ENCODE measurements at regions not wholly inside any gene's neighbourhood (a gene's known extent, or its start where the extent isn't known, plus 50 kb on each side); places are given as distances from the start of the nearest gene placed in this dataset.
A peak's percentile ranks its signal among the peaks of the same experiment; 100 is the strongest.

DNA sequence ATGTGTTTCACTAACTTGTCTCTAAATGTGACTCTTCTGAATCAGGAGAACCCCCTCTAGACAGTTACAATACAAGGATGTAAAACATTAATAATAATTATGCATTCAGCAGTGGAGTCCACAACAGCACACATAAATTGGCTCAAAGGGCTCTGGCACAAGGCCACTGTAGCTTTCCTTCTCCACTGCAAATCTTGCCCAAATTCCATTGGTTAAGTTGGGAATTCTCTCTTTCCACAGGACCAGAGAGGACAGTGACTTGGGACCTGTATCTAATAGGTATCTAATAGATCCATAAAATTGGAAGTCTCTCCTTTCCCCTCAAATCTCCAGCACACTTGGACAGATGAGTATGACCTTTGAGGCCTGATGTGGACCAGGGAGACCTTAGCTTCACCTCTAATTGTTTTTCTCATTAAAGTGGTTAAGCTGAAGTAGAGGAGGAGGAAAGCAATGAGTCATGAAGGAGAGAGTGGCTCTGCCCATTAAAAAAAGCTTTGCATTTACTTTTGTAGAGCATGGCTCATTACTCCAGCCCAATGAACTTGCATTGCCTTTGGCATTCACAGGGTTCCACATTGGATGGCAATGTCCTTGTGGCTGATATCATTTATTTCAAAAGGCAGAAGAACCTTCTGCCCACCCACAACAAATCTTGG is 72.3 kb upstream of the SH3RF1 start:
- H3K4me3 ChIP-seq (replicated peaks in 1 of 2; ENCODE audit: low read depth in 1 of 2, low read length in 2 of 2): no peak overlapping the region
- H3K9me2 ChIP-seq (ENCODE audit: insufficient read depth): no peaks in the 10 kb centered on the region
- H2AFZ ChIP-seq (ENCODE audit: low read depth, low read length, poor library complexity, severe bottlenecking): no peak overlapping the region
- BruUV-seq (replicated peaks): no TSS peak
- peaks cover 6 to 29% of the 10 kb centered on the region in 2 experiments for H3K4me1 ChIP-seq (ENCODE audit: control insufficient read depth in 1 of 2, insufficient read depth in 2 of 2, low read length in 2 of 2)
- no peak for TF ChIP-seq ZFX (IDR thresholded peaks at IDR 0.05)
- H3K27me3 ChIP-seq (ENCODE audit: insufficient read depth, low read length): no peaks in the 10 kb centered on the region
- ChIA-PET CTCF (no interaction called here), POLR2A (interaction anchor here (0.5 kb wide), 1 partner anchor 19 kb away, joined by 4 read pairs; no protein-coding TSS in a partner anchor), RAD21 (ENCODE audit: low non-redundant PET in 1 of 2, low total read pairs in 2 of 2, uncharacterized antibody in 2 of 2, unreplicated experiment in 2 of 2) (no interaction called here)
- peak overlapping the region; percentile 18; the same call in 1 of the 2 replicates for H3K4me2 ChIP-seq (ENCODE audit: low read length)
- intact Hi-C loops (cut with micrococcal nuclease): no loop called here
- DNase-seq (ENCODE audit: low read depth, low spot score): no peak
- H3K9ac ChIP-seq (ENCODE audit: low read length): no peak overlapping the region
- H3K36me3 ChIP-seq (ENCODE audit: control insufficient read depth in 1 of 2, insufficient read depth in 2 of 2, low read length in 2 of 2): no peaks in the 10 kb centered on the region
- H3K27ac ChIP-seq (ENCODE audit: low read depth, low read length): no peak overlapping the region
- no peak for ATAC-seq
- no peaks in the 10 kb centered on the region for H3K79me2 ChIP-seq (ENCODE audit: insufficient read depth, low read length)
- no peaks in the 10 kb centered on the region for H4K20me1 ChIP-seq (ENCODE audit: insufficient read depth)
- no peaks in the 10 kb centered on the region for H3K9me3 ChIP-seq (ENCODE audit: control insufficient read depth in 1 of 2, insufficient read depth in 1 of 2, low read depth in 1 of 2, low read length in 2 of 2)

DNA sequence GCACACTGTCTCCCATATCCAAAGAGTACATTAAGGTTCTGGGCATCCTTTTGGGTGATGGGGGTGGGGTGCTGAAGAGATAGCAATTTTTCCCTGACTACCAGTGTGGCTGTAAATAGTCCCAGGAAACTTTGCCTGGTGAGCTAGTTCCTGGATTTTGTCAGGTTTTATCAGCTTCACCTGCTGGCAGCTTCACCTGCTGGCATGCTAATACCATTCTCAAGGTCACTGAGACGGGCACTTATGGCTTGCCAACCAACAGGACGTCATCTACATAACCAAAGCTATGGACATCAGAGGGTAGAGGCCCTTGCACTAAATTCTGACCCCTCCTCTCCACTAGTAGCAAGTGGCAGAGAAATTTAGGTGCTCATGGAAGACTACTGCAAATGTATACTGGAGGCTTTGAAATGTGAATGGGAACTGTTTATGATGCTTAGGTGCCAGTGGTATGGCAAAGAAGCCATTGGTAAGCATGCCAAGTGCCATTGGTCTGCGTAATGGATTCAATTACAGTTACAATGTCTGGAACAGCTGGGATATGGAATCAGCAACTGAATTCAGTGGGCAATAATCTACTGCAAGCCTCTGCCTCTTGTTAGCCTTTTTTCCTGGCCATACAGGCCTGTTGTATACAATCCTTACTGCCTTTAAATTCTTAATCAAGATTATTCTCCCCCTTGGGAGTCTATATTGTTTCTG is 71.6 kb upstream of the SH3RF1 start:
- Histone ChIP-seq H3K27me3 (ENCODE audit: insufficient read depth, low read length) (no peaks in the 10 kb centered on the region), H3K4me1 (ENCODE audit: control insufficient read depth in 1 of 2, insufficient read depth in 2 of 2, low read length in 2 of 2) (peaks cover 6 to 29% of the 10 kb centered on the region in 2 experiments), H3K79me2 (ENCODE audit: insufficient read depth, low read length) (no peaks in the 10 kb centered on the region), H3K36me3 (ENCODE audit: control insufficient read depth in 1 of 2, insufficient read depth in 2 of 2, low read length in 2 of 2) (no peaks in the 10 kb centered on the region), H3K9me2 (ENCODE audit: insufficient read depth) (no peaks in the 10 kb centered on the region), H2AFZ (ENCODE audit: low read depth, low read length, poor library complexity, severe bottlenecking) (no peak overlapping the region), H3K27ac (ENCODE audit: low read depth, low read length) (no peak overlapping the region), H3K9ac (ENCODE audit: low read length) (no peak overlapping the region), H4K20me1 (ENCODE audit: insufficient read depth) (no peaks in the 10 kb centered on the region), H3K9me3 (ENCODE audit: control insufficient read depth in 1 of 2, insufficient read depth in 1 of 2, low read depth in 1 of 2, low read length in 2 of 2) (no peaks in the 10 kb centered on the region), H3K4me3 (replicated peaks in 1 of 2; ENCODE audit: low read depth in 1 of 2, low read length in 2 of 2) (no peak overlapping the region), H3K4me2 (ENCODE audit: low read length) (no peak overlapping the region)
- RAD21 ChIA-PET (ENCODE audit: low non-redundant PET in 1 of 2, low total read pairs in 2 of 2, uncharacterized antibody in 2 of 2, unreplicated experiment in 2 of 2): no interaction called here
- no peak for DNase-seq (ENCODE audit: low read depth, low spot score)
- BruUV-seq (replicated peaks): no TSS peak
- POLR2A ChIA-PET: no interaction called here
- CTCF ChIA-PET: no interaction called here
- ATAC-seq: no peak
- intact Hi-C loops (cut with micrococcal nuclease): no loop called here
- TF ChIP-seq SP1 (IDR thresholded peaks at IDR 0.05; ENCODE audit: low read depth): no peak
- TF ChIP-seq POLR2A (IDR thresholded peaks at IDR 0.05; ENCODE audit: borderline replicate concordance, extremely low read depth, insufficient read depth, insufficient read length): no peak
- TF ChIP-seq CBX3 (IDR thresholded peaks at IDR 0.05; ENCODE audit: low read depth): no peak
- TF ChIP-seq, protein P1, sequence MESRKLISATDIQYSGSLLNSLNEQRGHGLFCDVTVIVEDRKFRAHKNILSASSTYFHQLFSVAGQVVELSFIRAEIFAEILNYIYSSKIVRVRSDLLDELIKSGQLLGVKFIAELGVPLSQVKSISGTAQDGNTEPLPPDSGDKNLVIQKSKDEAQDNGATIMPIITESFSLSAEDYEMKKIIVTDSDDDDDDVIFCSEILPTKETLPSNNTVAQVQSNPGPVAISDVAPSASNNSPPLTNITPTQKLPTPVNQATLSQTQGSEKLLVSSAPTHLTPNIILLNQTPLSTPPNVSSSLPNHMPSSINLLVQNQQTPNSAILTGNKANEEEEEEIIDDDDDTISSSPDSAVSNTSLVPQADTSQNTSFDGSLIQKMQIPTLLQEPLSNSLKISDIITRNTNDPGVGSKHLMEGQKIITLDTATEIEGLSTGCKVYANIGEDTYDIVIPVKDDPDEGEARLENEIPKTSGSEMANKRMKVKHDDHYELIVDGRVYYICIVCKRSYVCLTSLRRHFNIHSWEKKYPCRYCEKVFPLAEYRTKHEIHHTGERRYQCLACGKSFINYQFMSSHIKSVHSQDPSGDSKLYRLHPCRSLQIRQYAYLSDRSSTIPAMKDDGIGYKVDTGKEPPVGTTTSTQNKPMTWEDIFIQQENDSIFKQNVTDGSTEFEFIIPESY (IDR thresholded peaks at IDR 0.05; ENCODE audit: extremely low read depth, insufficient replicate concordance, low read length): no peak
- no peak for TF ChIP-seq POLR2AphosphoS5 (IDR thresholded peaks at IDR 0.05; ENCODE audit: low read depth, low read length)
- TF ChIP-seq EGR1 (IDR thresholded peaks at IDR 0.05; ENCODE audit: low read depth): no peak
- no peak for TF ChIP-seq ELF1 (IDR thresholded peaks at IDR 0.05; ENCODE audit: borderline replicate concordance, low read depth)
- TF ChIP-seq, protein P2, sequence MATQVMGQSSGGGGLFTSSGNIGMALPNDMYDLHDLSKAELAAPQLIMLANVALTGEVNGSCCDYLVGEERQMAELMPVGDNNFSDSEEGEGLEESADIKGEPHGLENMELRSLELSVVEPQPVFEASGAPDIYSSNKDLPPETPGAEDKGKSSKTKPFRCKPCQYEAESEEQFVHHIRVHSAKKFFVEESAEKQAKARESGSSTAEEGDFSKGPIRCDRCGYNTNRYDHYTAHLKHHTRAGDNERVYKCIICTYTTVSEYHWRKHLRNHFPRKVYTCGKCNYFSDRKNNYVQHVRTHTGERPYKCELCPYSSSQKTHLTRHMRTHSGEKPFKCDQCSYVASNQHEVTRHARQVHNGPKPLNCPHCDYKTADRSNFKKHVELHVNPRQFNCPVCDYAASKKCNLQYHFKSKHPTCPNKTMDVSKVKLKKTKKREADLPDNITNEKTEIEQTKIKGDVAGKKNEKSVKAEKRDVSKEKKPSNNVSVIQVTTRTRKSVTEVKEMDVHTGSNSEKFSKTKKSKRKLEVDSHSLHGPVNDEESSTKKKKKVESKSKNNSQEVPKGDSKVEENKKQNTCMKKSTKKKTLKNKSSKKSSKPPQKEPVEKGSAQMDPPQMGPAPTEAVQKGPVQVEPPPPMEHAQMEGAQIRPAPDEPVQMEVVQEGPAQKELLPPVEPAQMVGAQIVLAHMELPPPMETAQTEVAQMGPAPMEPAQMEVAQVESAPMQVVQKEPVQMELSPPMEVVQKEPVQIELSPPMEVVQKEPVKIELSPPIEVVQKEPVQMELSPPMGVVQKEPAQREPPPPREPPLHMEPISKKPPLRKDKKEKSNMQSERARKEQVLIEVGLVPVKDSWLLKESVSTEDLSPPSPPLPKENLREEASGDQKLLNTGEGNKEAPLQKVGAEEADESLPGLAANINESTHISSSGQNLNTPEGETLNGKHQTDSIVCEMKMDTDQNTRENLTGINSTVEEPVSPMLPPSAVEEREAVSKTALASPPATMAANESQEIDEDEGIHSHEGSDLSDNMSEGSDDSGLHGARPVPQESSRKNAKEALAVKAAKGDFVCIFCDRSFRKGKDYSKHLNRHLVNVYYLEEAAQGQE (IDR thresholded peaks at IDR 0.05; ENCODE audit: low read depth): no peak
- no peak for TF ChIP-seq FOSL1 (IDR thresholded peaks at IDR 0.05; ENCODE audit: low read depth)
- TF ChIP-seq, protein P3, sequence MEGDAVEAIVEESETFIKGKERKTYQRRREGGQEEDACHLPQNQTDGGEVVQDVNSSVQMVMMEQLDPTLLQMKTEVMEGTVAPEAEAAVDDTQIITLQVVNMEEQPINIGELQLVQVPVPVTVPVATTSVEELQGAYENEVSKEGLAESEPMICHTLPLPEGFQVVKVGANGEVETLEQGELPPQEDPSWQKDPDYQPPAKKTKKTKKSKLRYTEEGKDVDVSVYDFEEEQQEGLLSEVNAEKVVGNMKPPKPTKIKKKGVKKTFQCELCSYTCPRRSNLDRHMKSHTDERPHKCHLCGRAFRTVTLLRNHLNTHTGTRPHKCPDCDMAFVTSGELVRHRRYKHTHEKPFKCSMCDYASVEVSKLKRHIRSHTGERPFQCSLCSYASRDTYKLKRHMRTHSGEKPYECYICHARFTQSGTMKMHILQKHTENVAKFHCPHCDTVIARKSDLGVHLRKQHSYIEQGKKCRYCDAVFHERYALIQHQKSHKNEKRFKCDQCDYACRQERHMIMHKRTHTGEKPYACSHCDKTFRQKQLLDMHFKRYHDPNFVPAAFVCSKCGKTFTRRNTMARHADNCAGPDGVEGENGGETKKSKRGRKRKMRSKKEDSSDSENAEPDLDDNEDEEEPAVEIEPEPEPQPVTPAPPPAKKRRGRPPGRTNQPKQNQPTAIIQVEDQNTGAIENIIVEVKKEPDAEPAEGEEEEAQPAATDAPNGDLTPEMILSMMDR (IDR thresholded peaks at IDR 0.05 in 2 of 3, conservative IDR thresholded peaks at IDR 0.05 in 1 of 3; ENCODE audit: borderline replicate concordance in 1 of 3, insufficient read depth in 1 of 3, low read depth in 2 of 3, low read length in 2 of 3): no peak
- no peak for TF ChIP-seq CEBPB (IDR thresholded peaks at IDR 0.05; ENCODE audit: low read depth)

All from HCT116 (cell line).